Neural crest cell (in vitro differentiated cells): ENCODE measurements at regions not wholly inside any gene's neighbourhood (a gene's known extent, or its start where the extent isn't known, plus 50 kb on each side); places are given as distances from the start of the nearest gene placed in this dataset.

ENCODE experiments used
- DNase-seq: peaks from one replicate; pipeline ENCODE4 v3.0.0; 2021; ENCODE audit warnings: low read depth, mixed read lengths, low spot score
- H3K27ac Mint-ChIP-seq: one replicate; pipeline ENCODE4 v1.8.0; 2021; ENCODE audit warnings: mild to moderate bottlenecking, mixed read lengths; ENCODE audit not compliant: unreplicated experiment
- H3K27me3 Mint-ChIP-seq: 2 replicates; pipeline ENCODE4 v1.8.0; 2021; ENCODE audit warnings: low read depth, mild to moderate bottlenecking, mixed read lengths
- H3K36me3 Mint-ChIP-seq: 2 replicates; pipeline ENCODE4 v1.8.0; 2021; ENCODE audit warnings: low read depth, mild to moderate bottlenecking, mixed read lengths
- H3K4me1 Mint-ChIP-seq: 2 replicates; pipeline ENCODE4 v1.8.0; 2021; ENCODE audit warnings: mixed read lengths
- H3K4me3 Mint-ChIP-seq: one replicate; pipeline ENCODE4 v1.8.0; 2021; ENCODE audit warnings: mild to moderate bottlenecking, mixed read lengths
- H3K9me3 Mint-ChIP-seq: 2 replicates; pipeline ENCODE4 v1.8.0; 2021; ENCODE audit warnings: mixed read lengths
- CTCF ChIP-seq: fragments of 200-600 bp; sonication (generic); conservative IDR thresholded peaks from 2 replicates; pipeline ENCODE4 v1.5.0; 2021; ENCODE audit warnings: antibody characterized with exemption, mild to moderate bottlenecking

GRCh38 chr4:188429965-188430364 is 290.7 kb downstream of the TRIML1 start:
- H3K36me3 Mint-ChIP-seq, result no peaks in the 10 kb centered on the region
- H3K27me3 Mint-ChIP-seq, result no peaks in the 10 kb centered on the region
- DNase-seq, result no peak
- peaks cover 48% of the 10 kb centered on the region for H3K4me1 Mint-ChIP-seq
- no peak for TF ChIP-seq CTCF
- peak overlapping the region; percentile 21 for H3K4me3 Mint-ChIP-seq
- peaks cover 11% of the 10 kb centered on the region for H3K9me3 Mint-ChIP-seq
- no peak overlapping the region for H3K27ac Mint-ChIP-seq

GRCh38 chr4:188430384-188430783 is 291.1 kb downstream of the TRIML1 start:
- no peak for DNase-seq
- H3K4me1 Mint-ChIP-seq, result peaks cover 48% of the 10 kb centered on the region
- no peak for TF ChIP-seq CTCF
- H3K27me3 Mint-ChIP-seq, result no peaks in the 10 kb centered on the region
- peaks cover 8% of the 10 kb centered on the region for H3K9me3 Mint-ChIP-seq
- H3K36me3 Mint-ChIP-seq, result no peaks in the 10 kb centered on the region
- no peak overlapping the region for H3K27ac Mint-ChIP-seq
- peak overlapping the region; percentile 21 for H3K4me3 Mint-ChIP-seq

- H3K27ac Mint-ChIP-seq, result no peak overlapping the region
- no peaks in the 10 kb centered on the region for H3K27me3 Mint-ChIP-seq
- H3K4me1 Mint-ChIP-seq, result peaks cover 48% of the 10 kb centered on the region
- H3K36me3 Mint-ChIP-seq, result no peaks in the 10 kb centered on the region
- no peak for DNase-seq
- TF ChIP-seq CTCF, result no peak
- no peak overlapping the region for H3K4me3 Mint-ChIP-seq
- H3K9me3 Mint-ChIP-seq, result peaks cover 7% of the 10 kb centered on the region
Measured at GRCh38 chr4:188432328-188432727, 293.1 kb downstream of the TRIML1 start.

- no peak overlapping the region for H3K4me3 Mint-ChIP-seq
- DNase-seq, result no peak
- TF ChIP-seq CTCF, result no peak
- H3K36me3 Mint-ChIP-seq, result no peaks in the 10 kb centered on the region
- H3K4me1 Mint-ChIP-seq, result peaks cover 45% of the 10 kb centered on the region
- H3K27me3 Mint-ChIP-seq, result no peaks in the 10 kb centered on the region
- H3K27ac Mint-ChIP-seq, result peak overlapping the region; percentile 30
- H3K9me3 Mint-ChIP-seq, result peaks cover 7% of the 10 kb centered on the region
Measured at GRCh38 chr4:188433741-188434315, 294.6 kb downstream of the TRIML1 start.

GRCh38 chr4:188434643-188435042 is 295.4 kb downstream of the TRIML1 start:
- TF ChIP-seq CTCF, result no peak
- Mint-ChIP-seq H3K9me3 (peaks cover 7% of the 10 kb centered on the region), H3K27ac (peak overlapping the region; percentile 91), H3K27me3 (no peaks in the 10 kb centered on the region), H3K4me3 (no peak overlapping the region), H3K36me3 (no peaks in the 10 kb centered on the region), H3K4me1 (peaks cover 40% of the 10 kb centered on the region)
- no peak for DNase-seq
